ENCODE measurements at regions not wholly inside any gene's neighbourhood (a gene's known extent, or its start where the extent isn't known, plus 50 kb on each side); places are given as distances from the start of the nearest gene placed in this dataset.

DNA sequence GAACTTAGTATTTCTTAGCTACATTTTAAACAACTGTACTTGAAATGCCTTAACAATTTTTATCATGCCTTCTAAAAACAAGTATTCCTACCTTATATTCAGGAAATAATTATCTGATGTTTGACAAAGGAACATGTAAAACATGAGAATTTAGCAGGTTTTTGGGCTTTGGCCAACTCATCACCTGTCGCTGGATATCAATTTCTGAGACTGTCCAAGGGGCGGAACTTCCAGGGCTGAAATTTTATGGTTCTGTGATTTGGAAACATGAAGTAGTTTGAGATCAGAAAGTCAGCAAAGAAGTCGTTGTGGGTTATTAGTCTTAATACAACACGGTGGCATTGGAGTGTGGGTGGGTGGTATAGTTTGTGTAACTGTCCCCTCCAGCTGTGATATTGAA lies 282.2 kb upstream of the LRRN1 start:
- TF ChIP-seq CTCF (conservative IDR thresholded peaks at IDR 0.05) (no peak), ZFX (IDR thresholded peaks at IDR 0.05) (no peak)

Data from C4-2B (cell line).